Keratinocyte (primary cell): ENCODE measurements at regions not wholly inside any gene's neighbourhood (a gene's known extent, or its start where the extent isn't known, plus 50 kb on each side); places are given as distances from the start of the nearest gene placed in this dataset.

Source experiments
- DNase-seq: peaks from one replicate; pipeline ENCODE4 v3.0.0-alpha.2; 2011; ENCODE audit warnings: low read depth, missing footprints, low spot score
- FAIRE-seq: peaks from 2 replicates; lab custom pipeline; 2011; peaks lifted over from hg19 to GRCh38; lab: Jason Lieb, UNC
- H2AFZ ChIP-seq: 2 replicates; pipeline ENCODE4 v1.6.0; 2012; ENCODE audit warnings: low read length, control low read depth, inconsistent platforms; ENCODE audit not compliant: control insufficient read depth
- H3K27ac ChIP-seq: 2 replicates; pipeline ENCODE4 v1.5.1; 2011; ENCODE audit warnings: low read length; ENCODE audit not compliant: control insufficient read depth, insufficient read depth
- H3K27me3 ChIP-seq: 3 replicates; pipeline ENCODE4 v1.6.0; 2011; ENCODE audit warnings: low read length; ENCODE audit not compliant: control insufficient read depth, insufficient read depth; ENCODE audit errors: extremely low read depth
- H3K36me3 ChIP-seq, 2 experiments: 2 replicates in 1 of 2; 3 replicates in 1 of 2; pipeline ENCODE4 v1.5.1; 2011; ENCODE audit warnings: low read length in 2 of 2, mild to moderate bottlenecking in 1 of 2; ENCODE audit not compliant: control insufficient read depth in 2 of 2, insufficient read depth in 2 of 2; ENCODE audit errors: extremely low read depth in 1 of 2
- H3K4me1 ChIP-seq: 3 replicates; pipeline ENCODE4 v1.5.1; 2011; ENCODE audit warnings: low read length; ENCODE audit not compliant: control insufficient read depth, insufficient read depth; ENCODE audit errors: extremely low read depth
- H3K4me2 ChIP-seq: 3 replicates; pipeline ENCODE4 v1.6.0; 2011; ENCODE audit warnings: low read depth, low read length; ENCODE audit not compliant: control insufficient read depth, insufficient read depth; ENCODE audit errors: extremely low read depth
- H3K4me3 ChIP-seq, 3 experiments: fragments of 200-600 bp in 1 of 3; sonication (generic) in 1 of 3; 2 replicates in 2 of 3; 3 replicates in 1 of 3; pipeline ENCODE4 v1.5.1; 2011 to 2016; ENCODE audit warnings: low read length in 3 of 3, mild to moderate bottlenecking in 3 of 3, control low read depth in 2 of 3, inconsistent platforms in 1 of 3, low read depth in 1 of 3, mixed read lengths in 1 of 3, mixed run types in 1 of 3, moderate library complexity in 1 of 3; ENCODE audit not compliant: control insufficient read depth in 2 of 3, insufficient read depth in 2 of 3; ENCODE audit errors: extremely low read depth in 1 of 3
- H3K79me2 ChIP-seq: 2 replicates; pipeline ENCODE4 v1.6.0; 2012; ENCODE audit warnings: low read length; ENCODE audit not compliant: control insufficient read depth, insufficient read depth
- H3K9ac ChIP-seq: 3 replicates; pipeline ENCODE4 v1.6.0; 2011; ENCODE audit warnings: low read length; ENCODE audit not compliant: control insufficient read depth, insufficient read depth; ENCODE audit errors: extremely low read depth
- H3K9me1 ChIP-seq: 3 replicates; pipeline ENCODE4 v1.6.0; 2011; ENCODE audit warnings: low read length; ENCODE audit not compliant: control insufficient read depth, insufficient read depth; ENCODE audit errors: extremely low read depth
- H3K9me3 ChIP-seq: 2 replicates; pipeline ENCODE4 v1.5.1; 2012; ENCODE audit warnings: low read depth, low read length; ENCODE audit not compliant: control insufficient read depth
- H4K20me1 ChIP-seq: 3 replicates; pipeline ENCODE4 v1.6.0; 2011; ENCODE audit warnings: low read length; ENCODE audit not compliant: control insufficient read depth, insufficient read depth; ENCODE audit errors: extremely low read depth
- CTCF ChIP-seq, 3 experiments: IDR thresholded peaks in 1 of 3; conservative IDR thresholded peaks in 1 of 3; optimal IDR thresholded peaks in 1 of 3; 2 replicates in 2 of 3; 3 replicates in 1 of 3; pipeline versions ENCODE3 to v1.5.1; 2011; ENCODE audit warnings: low read length in 3 of 3, mild to moderate bottlenecking in 3 of 3, moderate library complexity in 2 of 3, control low read depth in 1 of 3, inconsistent platforms in 1 of 3; ENCODE audit not compliant: insufficient read depth in 2 of 3; ENCODE audit errors: extremely low read depth in 1 of 3
- EZH2 ChIP-seq: IDR thresholded peaks from one replicate; pipeline ENCODE4 v1.6.1; 2012; ENCODE audit warnings: inconsistent platforms, mild to moderate bottlenecking, low read length, moderate library complexity
- dilution Hi-C: fragments of 300-500 bp; cut with MboI; formaldehyde crosslinking; loops from one replicate; pipeline ENCODE4 v1.7.0; 2020; ENCODE audit warnings: low sequenced_read_pairs; ENCODE audit not compliant: extremely low pct_ligation_motif_present

DNA sequence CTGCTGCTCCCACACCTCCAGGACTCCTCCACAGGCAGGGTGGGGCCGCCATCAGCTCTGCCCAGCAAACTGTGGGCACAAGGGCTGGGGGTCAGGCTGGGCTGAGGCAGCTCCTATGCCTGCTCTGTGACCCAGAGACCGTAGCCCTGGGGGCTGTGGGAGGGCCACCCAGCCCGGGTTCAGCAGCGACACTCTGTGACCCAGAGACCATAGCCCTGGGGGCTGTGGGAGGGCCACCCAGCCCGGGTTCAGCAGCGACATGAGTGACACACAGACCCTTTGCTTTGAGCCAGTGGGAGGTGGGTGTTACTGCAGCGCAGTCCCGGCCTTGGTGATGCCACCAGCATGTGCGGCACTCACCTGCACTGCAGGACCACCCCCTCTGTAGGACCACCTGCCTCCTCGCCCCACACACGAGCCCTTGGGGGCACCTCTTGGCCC is 118.9 kb upstream of the LPCAT1 start:
- Histone ChIP-seq H3K36me3 (no peaks in the 10 kb centered on the region), H4K20me1 (no peaks in the 10 kb centered on the region), H3K9ac (no peak overlapping the region), H3K4me1 (peaks cover 4% of the 10 kb centered on the region), H3K27ac (no peak overlapping the region), H3K27me3 (peaks cover 32% of the 10 kb centered on the region), H3K4me3 (no peak overlapping the region), H3K9me3 (no peaks in the 10 kb centered on the region), H3K9me1 (no peaks in the 10 kb centered on the region), H3K79me2 (no peaks in the 10 kb centered on the region), H2AFZ (no peak overlapping the region), H3K4me2 (no peak overlapping the region)
- TF ChIP-seq CTCF (optimal IDR thresholded peaks at IDR 0.05 in 1 of 3, IDR thresholded peaks at IDR 0.05 in 1 of 3, conservative IDR thresholded peaks at IDR 0.05 in 1 of 3; ENCODE audit: extremely low read depth in 1 of 3, insufficient read depth in 2 of 3, low read length in 3 of 3): no peak
- TF ChIP-seq EZH2: no peak
- dilution Hi-C loops: no loop called here
- FAIRE-seq: no peak
- DNase-seq: no peak

GRCh38 chr5:1642221-1642620 is 118.5 kb upstream of the LPCAT1 start:
- Histone ChIP-seq H3K9ac (no peak overlapping the region), H3K4me2 (no peak overlapping the region), H3K9me1 (no peaks in the 10 kb centered on the region), H3K36me3 (no peaks in the 10 kb centered on the region), H3K27ac (no peak overlapping the region), H3K4me3 (no peak overlapping the region), H2AFZ (no peak overlapping the region), H3K9me3 (no peaks in the 10 kb centered on the region), H3K4me1 (peaks cover 4% of the 10 kb centered on the region), H3K27me3 (peaks cover 32% of the 10 kb centered on the region), H3K79me2 (no peaks in the 10 kb centered on the region), H4K20me1 (no peaks in the 10 kb centered on the region)
- dilution Hi-C loops: no loop called here
- no peak for DNase-seq
- TF ChIP-seq EZH2 (no peak), CTCF (optimal IDR thresholded peaks at IDR 0.05 in 1 of 3, IDR thresholded peaks at IDR 0.05 in 1 of 3, conservative IDR thresholded peaks at IDR 0.05 in 1 of 3; ENCODE audit: extremely low read depth in 1 of 3, insufficient read depth in 2 of 3, low read length in 3 of 3) (no peak)
- FAIRE-seq: no peak
